GM12864 (cell line): ENCODE measurements at regions not wholly inside any gene's neighbourhood (a gene's known extent, or its start where the extent isn't known, plus 50 kb on each side); places are given as distances from the start of the nearest gene placed in this dataset.
"Not testable (repeated sequence)": the region's sequence is repeated elsewhere in the genome, so short reads cannot be mapped to it uniquely, and the experiment has no call there.

Source experiments
- DNase-seq: peaks from one replicate; pipeline ENCODE4 v3.0.0-alpha.2; 2011; ENCODE audit warnings: low read depth
- H3K4me3 ChIP-seq: 2 replicates; pipeline ENCODE4 v1.5.1; 2011; ENCODE audit warnings: mild to moderate bottlenecking, low read depth, low read length, control low read depth
- CTCF ChIP-seq: IDR thresholded peaks from 2 replicates; pipeline ENCODE4 v1.5.1; 2011; ENCODE audit warnings: low read depth, mild to moderate bottlenecking, moderate library complexity, low read length, control low read depth, inconsistent platforms; ENCODE audit errors: missing control alignments

GRCh38 chr6:44742201-44742600, 354.7 kb downstream of the CDC5L start:
- no peak overlapping the region for H3K4me3 ChIP-seq
- TF ChIP-seq CTCF, result no peak
- DNase-seq, result no peak

DNA sequence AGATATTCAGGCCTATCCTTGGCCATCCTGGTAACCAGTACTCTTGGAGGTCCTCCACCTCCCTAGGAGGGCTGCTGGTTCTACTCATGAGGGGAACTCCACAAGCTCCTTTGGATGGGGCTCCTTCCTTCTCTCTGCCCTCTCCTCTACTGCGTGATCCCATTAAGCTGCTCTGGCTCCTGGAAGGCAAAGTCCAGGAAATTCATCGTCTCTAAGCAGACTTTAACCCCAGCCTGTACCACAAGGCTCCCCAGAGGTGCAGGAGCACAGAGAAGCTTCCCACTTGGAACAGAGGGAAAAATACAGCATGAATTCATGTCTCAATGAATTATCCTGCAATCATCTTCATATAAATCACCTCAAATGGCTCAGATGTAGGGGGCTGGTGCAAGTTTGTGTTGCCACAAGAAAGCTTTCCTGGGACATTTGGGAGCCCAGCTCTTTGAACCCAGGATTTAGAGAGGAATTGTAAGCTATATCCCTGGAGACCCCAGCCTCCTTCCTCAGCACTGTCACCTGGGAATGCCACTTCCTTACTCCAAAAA, 355.4 kb downstream of the CDC5L start:
- no peak overlapping the region for H3K4me3 ChIP-seq
- DNase-seq, result no peak
- no peak for TF ChIP-seq CTCF

GRCh38 chr6:44760116-44760515, 372.6 kb downstream of the CDC5L start:
- H3K4me3 ChIP-seq, DNase-seq: not testable (repeated sequence)

GRCh38 chr6:44761046-44761445, 373.5 kb downstream of the CDC5L start:
- H3K4me3 ChIP-seq, result no peak overlapping the region
- no peak for TF ChIP-seq CTCF
- no peak for DNase-seq

- no peak overlapping the region for H3K4me3 ChIP-seq
- DNase-seq, result no peak
- TF ChIP-seq CTCF, result no peak
These were observed 375.0 kb downstream of the CDC5L start for GRCh38 chr6:44762496-44762895.

DNA sequence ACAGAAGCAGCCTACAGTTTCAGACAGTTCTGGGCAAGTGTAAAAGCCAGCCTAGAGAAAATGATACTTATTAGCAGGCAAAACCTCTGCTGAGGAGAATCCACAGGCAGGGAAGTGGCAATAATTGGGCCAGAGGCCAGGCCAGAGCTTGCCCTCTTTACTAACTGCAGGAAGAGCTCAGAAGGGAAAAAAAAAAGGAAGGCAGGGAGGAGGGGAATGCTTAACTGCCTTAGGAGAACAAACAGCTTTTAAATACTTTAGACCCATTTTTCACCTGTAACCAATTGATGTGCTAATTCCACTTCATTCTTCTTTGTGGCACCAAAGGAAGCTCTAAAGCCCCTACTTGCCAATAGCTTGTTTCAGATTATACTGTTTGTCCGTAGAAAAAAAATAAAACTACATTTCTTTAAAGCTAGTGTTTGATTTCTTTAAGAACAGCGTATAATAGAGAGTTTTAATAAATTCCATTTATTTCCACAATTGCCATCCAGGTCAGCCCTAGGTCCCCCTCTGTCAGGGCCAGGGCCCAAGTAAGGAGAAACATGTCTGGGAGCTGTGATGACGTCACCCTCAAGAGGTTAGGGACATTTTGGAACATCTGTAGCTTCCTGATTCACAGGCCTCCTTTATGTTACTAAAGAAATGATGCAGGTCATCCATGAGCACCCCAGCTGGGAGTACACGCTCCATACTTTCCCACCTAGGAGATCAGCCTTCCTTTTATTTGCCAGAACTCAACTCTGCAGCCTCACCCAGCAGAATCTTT, 384.3 kb downstream of the CDC5L start:
- TF ChIP-seq CTCF, result no peak
- DNase-seq, result no peak
- H3K4me3 ChIP-seq, result no peak overlapping the region

- no peak overlapping the region for H3K4me3 ChIP-seq
- no peak for DNase-seq
- no peak for TF ChIP-seq CTCF
These were observed 385.3 kb downstream of the CDC5L start for GRCh38 chr6:44772838-44773237.
